CD8-positive, alpha-beta memory T cell (primary cell): ENCODE measurements at regions not wholly inside any gene's neighbourhood (a gene's known extent, or its start where the extent isn't known, plus 50 kb on each side); places are given as distances from the start of the nearest gene placed in this dataset.
"Not testable (repeated sequence)": the region's sequence is repeated elsewhere in the genome, so short reads cannot be mapped to it uniquely, and the experiment has no call there.

Experiments used
- CTCF ChIA-PET: fragments of 350-600 bp; sonication (Branson Sonifier 250); formaldehyde crosslinking; loops from one replicate; lab custom pipeline; 2021; ENCODE audit warnings: antibody characterized with exemption; lab: Charles Lee
- POLR2A ChIA-PET: fragments of 350-600 bp; sonication (Branson Sonifier 250); formaldehyde crosslinking; loops from one replicate; lab custom pipeline; 2021; ENCODE audit warnings: antibody characterized with exemption; lab: Charles Lee
- DNase-seq, 5 donors: peaks; one replicate each; pipeline versions ENCODE4 v3.0.0 to v3.0.0-alpha.2; 2020 to 2022; ENCODE audit warnings: mixed read lengths in 1 of 5
- H3K27ac ChIP-seq: one replicate; pipeline ENCODE4 v1.7.0; 2013; ENCODE audit warnings: low read depth, mild to moderate bottlenecking, low read length, moderate library complexity
- H3K27me3 ChIP-seq: 2 replicates; pipeline ENCODE4 v1.7.0; 2013; ENCODE audit warnings: low read length, mild to moderate bottlenecking; ENCODE audit not compliant: insufficient read depth, poor library complexity, severe bottlenecking
- H3K36me3 ChIP-seq: 2 replicates; pipeline ENCODE4 v1.7.0; 2013; ENCODE audit warnings: mild to moderate bottlenecking, low read length, moderate library complexity; ENCODE audit not compliant: insufficient read depth
- H3K4me1 ChIP-seq: 2 replicates; pipeline ENCODE4 v1.7.0; 2013; ENCODE audit warnings: mild to moderate bottlenecking, low read length, moderate library complexity; ENCODE audit not compliant: insufficient read depth
- H3K4me3 ChIP-seq: 2 replicates; pipeline ENCODE4 v1.7.0; 2013; ENCODE audit warnings: mild to moderate bottlenecking, low read length
- H3K9me3 ChIP-seq: 2 replicates; pipeline ENCODE4 v1.7.0; 2013; ENCODE audit warnings: mild to moderate bottlenecking, low read length
- H3K27ac Mint-ChIP-seq, 8 donors: one replicate each; pipeline ENCODE4 v1.8.0; 2020 to 2021; ENCODE audit warnings: mixed read lengths in 8 of 8, mild to moderate bottlenecking in 6 of 8, inconsistent platforms in 3 of 8, moderate library complexity in 3 of 8
- H3K27me3 Mint-ChIP-seq, 2 donors: one replicate each; pipeline ENCODE4 v1.8.0; 2020 to 2021; ENCODE audit warnings: mixed read lengths in 2 of 2, mild to moderate bottlenecking in 1 of 2, moderate library complexity in 1 of 2
- H3K36me3 Mint-ChIP-seq, 3 donors: one replicate each; pipeline ENCODE4 v1.8.0; 2020 to 2021; ENCODE audit warnings: mixed read lengths in 3 of 3, inconsistent platforms in 1 of 3, mild to moderate bottlenecking in 1 of 3
- H3K4me1 Mint-ChIP-seq, 3 donors: one replicate each; pipeline ENCODE4 v1.8.0; 2020 to 2021; ENCODE audit warnings: mixed read lengths in 3 of 3, inconsistent platforms in 1 of 3, mild to moderate bottlenecking in 1 of 3
- H3K4me3 Mint-ChIP-seq, 7 donors: one replicate each; pipeline ENCODE4 v1.8.0; 2020 to 2021; ENCODE audit warnings: mixed read lengths in 7 of 7, mild to moderate bottlenecking in 6 of 7, moderate library complexity in 4 of 7, inconsistent platforms in 2 of 7
- H3K9me3 Mint-ChIP-seq, 5 donors: one replicate each; pipeline ENCODE4 v1.8.0; 2020 to 2022; ENCODE audit warnings: mixed read lengths in 5 of 5, mild to moderate bottlenecking in 3 of 5, moderate library complexity in 2 of 5, inconsistent platforms in 1 of 5

GRCh38 chr4:34417160-34417559 lies 1827.2 kb downstream of the ARAP2 start:
- no peak overlapping the region for H3K4me3 ChIP-seq
- H3K9me3 ChIP-seq: no peaks in the 10 kb centered on the region
- H3K36me3 Mint-ChIP-seq: no peaks in the 10 kb centered on the region
- no peaks in the 10 kb centered on the region for H3K27me3 Mint-ChIP-seq
- no peaks in the 10 kb centered on the region for H3K27me3 ChIP-seq
- H3K4me3 Mint-ChIP-seq: no peak overlapping the region
- DNase-seq: no peak
- ChIA-PET POLR2A (no interaction called here), CTCF (no interaction called here)
- H3K36me3 ChIP-seq: no peaks in the 10 kb centered on the region
- no peak overlapping the region for H3K27ac ChIP-seq
- H3K4me1 ChIP-seq: no peaks in the 10 kb centered on the region
- no peaks in the 10 kb centered on the region for H3K4me1 Mint-ChIP-seq
- H3K9me3 Mint-ChIP-seq: peaks cover 5 to 20% (median 15%) of the 10 kb centered on the region in 5 donors
- H3K27ac Mint-ChIP-seq: no peak overlapping the region

GRCh38 chr4:34419871-34420270 lies 1824.4 kb downstream of the ARAP2 start:
- Mint-ChIP-seq H3K36me3 (no peaks in the 10 kb centered on the region), H3K4me1 (no peaks in the 10 kb centered on the region), H3K4me3 (no peak overlapping the region), H3K27me3 (no peaks in the 10 kb centered on the region), H3K9me3 (peaks cover 4 to 14% (median 12%) of the 10 kb centered on the region in 5 donors), H3K27ac (no peak overlapping the region)
- DNase-seq: no peak
- Histone ChIP-seq H3K4me3 (no peak overlapping the region), H3K4me1 (no peaks in the 10 kb centered on the region), H3K9me3 (no peaks in the 10 kb centered on the region), H3K27me3 (no peaks in the 10 kb centered on the region), H3K27ac (no peak overlapping the region), H3K36me3 (no peaks in the 10 kb centered on the region)
- POLR2A ChIA-PET: no interaction called here
- CTCF ChIA-PET: no interaction called here

GRCh38 chr4:34422472-34423175 lies 1821.7 kb downstream of the ARAP2 start:
- ChIA-PET CTCF (no interaction called here), POLR2A (no interaction called here)
- Mint-ChIP-seq H3K36me3 (no peaks in the 10 kb centered on the region), H3K4me3 (no peak overlapping the region), H3K27ac (no peak overlapping the region), H3K4me1 (no peaks in the 10 kb centered on the region), H3K27me3 (no peaks in the 10 kb centered on the region), H3K9me3 (peaks cover 4 to 14% (median 5%) of the 10 kb centered on the region in 5 donors)
- Histone ChIP-seq H3K4me3 (no peak overlapping the region), H3K4me1 (no peaks in the 10 kb centered on the region), H3K27me3 (no peaks in the 10 kb centered on the region), H3K9me3 (no peaks in the 10 kb centered on the region), H3K36me3 (no peaks in the 10 kb centered on the region), H3K27ac (no peak overlapping the region)
- no peak for DNase-seq

- no peaks in the 10 kb centered on the region for H3K4me1 Mint-ChIP-seq
Measured at GRCh38 chr4:34432706-34433105, 1811.6 kb downstream of the ARAP2 start.

GRCh38 chr4:34434377-34434776 lies 1809.9 kb downstream of the ARAP2 start:
- H3K36me3 ChIP-seq, DNase-seq, H3K9me3 ChIP-seq, H3K4me3 ChIP-seq, POLR2A ChIA-PET, H3K4me1 Mint-ChIP-seq, CTCF ChIA-PET, H3K27ac Mint-ChIP-seq, H3K4me3 Mint-ChIP-seq, H3K27me3 Mint-ChIP-seq, H3K27ac ChIP-seq, H3K36me3 Mint-ChIP-seq, H3K4me1 ChIP-seq, H3K27me3 ChIP-seq: not testable (repeated sequence)
- peaks cover 0 to 15% (median 3%) of the 10 kb centered on the region in 5 donors for H3K9me3 Mint-ChIP-seq

More at GRCh38 chr4:34432706-34433105, 1811.6 kb downstream of the ARAP2 start:
- no peak for DNase-seq
- Mint-ChIP-seq H3K4me3 (no peak overlapping the region), H3K27ac (no peak overlapping the region), H3K36me3 (no peaks in the 10 kb centered on the region), H3K9me3 (peaks cover 3 to 21% (median 3%) of the 10 kb centered on the region in 5 donors), H3K27me3 (no peaks in the 10 kb centered on the region)
- H3K9me3 ChIP-seq: no peaks in the 10 kb centered on the region
- ChIA-PET CTCF (no interaction called here), POLR2A (no interaction called here)
- H3K36me3 ChIP-seq: no peaks in the 10 kb centered on the region
- no peak overlapping the region for H3K27ac ChIP-seq
- H3K27me3 ChIP-seq: no peaks in the 10 kb centered on the region
- no peaks in the 10 kb centered on the region for H3K4me1 ChIP-seq
- H3K4me3 ChIP-seq: no peak overlapping the region

GRCh38 chr4:34464196-34464595 lies 1780.1 kb downstream of the ARAP2 start:
- H3K27ac ChIP-seq: no peak overlapping the region
- CTCF ChIA-PET: no interaction called here
- POLR2A ChIA-PET: no interaction called here
- H3K36me3 ChIP-seq: no peaks in the 10 kb centered on the region
- no peak overlapping the region for H3K4me3 ChIP-seq
- H3K4me1 Mint-ChIP-seq: no peaks in the 10 kb centered on the region
- no peaks in the 10 kb centered on the region for H3K4me1 ChIP-seq
- H3K36me3 Mint-ChIP-seq: no peaks in the 10 kb centered on the region
- no peaks in the 10 kb centered on the region for H3K27me3 ChIP-seq
- no peak for DNase-seq
- H3K4me3 Mint-ChIP-seq: no peak overlapping the region
- no peaks in the 10 kb centered on the region for H3K9me3 ChIP-seq
- no peaks in the 10 kb centered on the region for H3K27me3 Mint-ChIP-seq
- no peak overlapping the region for H3K27ac Mint-ChIP-seq
- peaks cover 0 to 13% (median 3%) of the 10 kb centered on the region in 5 donors for H3K9me3 Mint-ChIP-seq

GRCh38 chr4:34466411-34466810 lies 1777.9 kb downstream of the ARAP2 start:
- Histone ChIP-seq H3K27me3 (no peaks in the 10 kb centered on the region), H3K36me3 (no peaks in the 10 kb centered on the region), H3K27ac (no peak overlapping the region), H3K4me1 (no peaks in the 10 kb centered on the region), H3K4me3 (no peak overlapping the region), H3K9me3 (no peaks in the 10 kb centered on the region)
- ChIA-PET CTCF (no interaction called here), POLR2A (no interaction called here)
- Mint-ChIP-seq H3K4me1 (no peaks in the 10 kb centered on the region), H3K4me3 (no peak overlapping the region), H3K9me3 (peaks cover 0 to 21% (median 2%) of the 10 kb centered on the region in 5 donors), H3K27me3 (no peaks in the 10 kb centered on the region), H3K36me3 (no peaks in the 10 kb centered on the region), H3K27ac (no peak overlapping the region)
- no peak for DNase-seq

GRCh38 chr4:34469516-34469915 lies 1774.8 kb downstream of the ARAP2 start:
- Mint-ChIP-seq H3K9me3 (peaks cover 0 to 32% (median 2%) of the 10 kb centered on the region in 5 donors), H3K27ac (no peak overlapping the region), H3K4me1 (no peaks in the 10 kb centered on the region), H3K4me3 (no peak overlapping the region), H3K36me3 (no peaks in the 10 kb centered on the region), H3K27me3 (no peaks in the 10 kb centered on the region)
- Histone ChIP-seq H3K4me1 (no peaks in the 10 kb centered on the region), H3K27me3 (no peaks in the 10 kb centered on the region), H3K9me3 (no peaks in the 10 kb centered on the region), H3K27ac (no peak overlapping the region), H3K36me3 (no peaks in the 10 kb centered on the region), H3K4me3 (no peak overlapping the region)
- ChIA-PET CTCF (no interaction called here), POLR2A (no interaction called here)
- no peak for DNase-seq
